ENCODE measurements at regions not wholly inside any gene's neighbourhood (a gene's known extent, or its start where the extent isn't known, plus 50 kb on each side); places are given as distances from the start of the nearest gene placed in this dataset.

DNA sequence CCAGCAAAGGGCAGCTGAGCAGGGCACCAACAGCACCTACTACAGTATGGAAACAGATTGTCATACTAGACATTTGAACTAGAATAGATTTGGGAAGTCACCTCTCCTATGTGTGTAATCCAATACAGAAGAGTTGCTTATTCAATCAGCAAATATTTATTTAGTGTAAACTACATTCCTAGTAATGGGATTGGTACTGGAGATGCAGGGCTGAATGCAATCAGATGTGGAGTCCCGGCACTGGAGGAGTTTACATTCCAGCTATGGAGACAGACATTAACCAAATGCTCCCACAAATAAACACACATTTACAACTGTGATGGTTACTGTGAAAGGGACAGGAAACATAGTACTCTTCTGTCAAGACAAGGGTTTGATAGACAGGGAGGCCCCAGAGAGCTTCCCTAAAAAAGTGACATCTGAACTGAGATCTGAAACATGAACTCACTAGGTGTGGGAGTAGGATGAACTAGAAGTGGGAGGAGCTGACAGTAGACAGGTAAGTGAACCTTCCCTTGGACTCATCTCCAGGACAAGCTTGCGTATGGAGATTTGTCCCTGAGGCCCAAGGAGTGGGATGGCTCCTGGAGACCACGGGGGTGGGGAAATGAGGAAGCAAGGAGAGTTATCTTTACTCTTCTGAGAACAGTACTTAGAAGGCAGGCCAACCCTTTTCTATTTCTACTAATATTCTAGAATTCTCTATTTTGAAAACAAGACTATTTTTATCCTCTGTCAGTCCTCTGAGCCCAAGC lies 420.5 kb downstream of the MAFB start:
- no peak for DNase-seq (ENCODE audit: low read depth)
- no peak overlapping the region for H3K4me3 ChIP-seq (ENCODE audit: low read length)
- TF ChIP-seq, protein P1, sequence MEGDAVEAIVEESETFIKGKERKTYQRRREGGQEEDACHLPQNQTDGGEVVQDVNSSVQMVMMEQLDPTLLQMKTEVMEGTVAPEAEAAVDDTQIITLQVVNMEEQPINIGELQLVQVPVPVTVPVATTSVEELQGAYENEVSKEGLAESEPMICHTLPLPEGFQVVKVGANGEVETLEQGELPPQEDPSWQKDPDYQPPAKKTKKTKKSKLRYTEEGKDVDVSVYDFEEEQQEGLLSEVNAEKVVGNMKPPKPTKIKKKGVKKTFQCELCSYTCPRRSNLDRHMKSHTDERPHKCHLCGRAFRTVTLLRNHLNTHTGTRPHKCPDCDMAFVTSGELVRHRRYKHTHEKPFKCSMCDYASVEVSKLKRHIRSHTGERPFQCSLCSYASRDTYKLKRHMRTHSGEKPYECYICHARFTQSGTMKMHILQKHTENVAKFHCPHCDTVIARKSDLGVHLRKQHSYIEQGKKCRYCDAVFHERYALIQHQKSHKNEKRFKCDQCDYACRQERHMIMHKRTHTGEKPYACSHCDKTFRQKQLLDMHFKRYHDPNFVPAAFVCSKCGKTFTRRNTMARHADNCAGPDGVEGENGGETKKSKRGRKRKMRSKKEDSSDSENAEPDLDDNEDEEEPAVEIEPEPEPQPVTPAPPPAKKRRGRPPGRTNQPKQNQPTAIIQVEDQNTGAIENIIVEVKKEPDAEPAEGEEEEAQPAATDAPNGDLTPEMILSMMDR (IDR thresholded peaks at IDR 0.05; ENCODE audit: insufficient read depth, low read depth, low read length, missing control alignments): no peak

DNA sequence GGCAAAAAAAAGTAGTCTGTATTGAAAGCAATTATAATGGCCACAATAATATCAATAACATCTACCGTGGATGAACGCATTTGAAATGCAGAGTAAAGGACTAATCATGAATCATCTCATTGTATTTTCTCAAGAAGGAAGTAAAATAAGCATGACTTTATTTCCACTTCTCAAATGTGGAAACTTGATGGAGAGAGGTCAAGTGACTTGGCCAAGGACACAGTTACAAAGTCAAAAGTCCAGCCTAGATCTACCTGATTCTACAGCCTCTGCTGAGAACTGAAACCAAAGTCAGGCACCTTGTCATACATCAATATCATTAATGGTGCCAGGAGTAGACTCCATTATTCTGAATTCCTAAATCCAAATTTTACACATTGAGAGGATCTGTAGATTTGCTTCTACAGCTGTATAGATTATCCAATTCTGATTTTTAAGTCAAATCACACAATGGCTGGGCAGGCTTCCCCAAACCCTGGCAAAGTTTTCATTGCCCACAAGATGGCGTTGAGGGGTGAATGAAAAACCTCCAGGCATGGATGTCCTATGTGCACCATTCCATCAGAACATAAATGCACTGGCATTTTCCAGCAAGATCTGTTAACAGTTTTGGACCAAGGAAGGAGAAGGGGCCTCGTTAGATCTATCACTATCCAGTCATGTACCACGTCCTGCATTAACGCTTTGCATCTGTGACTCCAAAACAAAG lies 423.1 kb downstream of the MAFB start:
- TF ChIP-seq, protein P1 (IDR thresholded peaks at IDR 0.05; ENCODE audit: insufficient read depth, low read depth, low read length, missing control alignments): peak; percentile 70
- peak; percentile 57 for DNase-seq (ENCODE audit: low read depth)
- no peak overlapping the region for H3K4me3 ChIP-seq (ENCODE audit: low read length)

DNA sequence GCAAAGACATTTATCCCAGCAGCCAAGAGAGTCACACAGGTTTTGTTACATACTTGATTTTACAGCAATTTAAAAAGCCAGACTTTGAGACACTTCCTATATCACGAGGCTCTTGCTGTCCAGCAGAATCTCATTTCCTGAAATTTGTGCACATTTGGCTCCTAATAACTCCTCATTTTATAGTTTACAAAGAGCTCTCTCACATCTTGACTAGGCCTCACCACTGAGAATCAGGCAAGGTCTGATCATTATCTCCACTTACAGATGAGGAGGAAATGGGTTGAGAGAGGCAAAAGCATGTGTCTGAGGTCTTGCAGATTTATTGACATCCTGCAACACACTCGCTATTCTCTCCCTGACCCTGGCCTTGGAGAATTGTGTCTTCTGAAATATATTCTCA lies 426.8 kb downstream of the MAFB start:
- no peak overlapping the region for H3K4me3 ChIP-seq (ENCODE audit: low read length)
- DNase-seq (ENCODE audit: low read depth): no peak
- TF ChIP-seq, protein P1 (IDR thresholded peaks at IDR 0.05; ENCODE audit: insufficient read depth, low read depth, low read length, missing control alignments): no peak

DNA sequence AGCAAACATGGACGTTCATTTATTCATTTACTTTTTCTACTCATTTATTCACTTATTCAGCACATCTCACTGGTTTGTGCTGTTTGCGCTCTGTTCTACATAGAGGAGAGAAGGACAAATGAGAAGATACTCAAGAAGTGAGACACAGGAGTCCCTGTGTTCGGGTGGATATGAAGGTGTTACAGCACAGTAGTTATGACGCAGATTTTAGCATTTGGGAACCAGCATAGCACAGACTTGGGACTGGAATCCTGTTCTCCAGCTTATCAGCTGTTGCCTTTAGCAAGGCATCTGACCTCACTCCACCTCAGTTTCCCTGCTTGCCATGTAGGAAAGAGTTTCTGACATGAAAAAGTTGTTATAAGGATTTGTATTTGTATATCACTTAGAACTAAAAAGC lies 430.1 kb downstream of the MAFB start:
- TF ChIP-seq, protein P1 (IDR thresholded peaks at IDR 0.05; ENCODE audit: insufficient read depth, low read depth, low read length, missing control alignments): no peak
- no peak for DNase-seq (ENCODE audit: low read depth)
- H3K4me3 ChIP-seq (ENCODE audit: low read length): no peak overlapping the region

DNA sequence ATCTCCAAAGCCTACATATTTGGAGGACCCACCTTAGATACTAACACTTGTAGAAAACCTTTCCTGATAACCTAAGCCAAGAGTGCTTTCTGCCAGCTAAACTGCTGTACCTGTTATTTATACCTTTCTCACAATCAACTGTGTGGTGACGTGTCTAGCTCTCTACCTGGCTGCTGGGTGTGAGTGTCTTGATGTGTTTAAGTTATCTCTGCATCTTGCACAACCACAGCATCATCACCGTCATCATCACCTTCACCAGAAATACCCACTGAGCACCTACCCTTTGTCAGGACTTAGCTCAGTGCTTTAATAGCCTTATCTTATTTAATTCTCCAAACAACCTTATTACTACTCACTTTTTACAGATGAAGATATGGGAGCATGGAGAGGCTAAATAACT lies 431.3 kb downstream of the MAFB start:
- DNase-seq (ENCODE audit: low read depth): no peak
- TF ChIP-seq, protein P1 (IDR thresholded peaks at IDR 0.05; ENCODE audit: insufficient read depth, low read depth, low read length, missing control alignments): no peak
- no peak overlapping the region for H3K4me3 ChIP-seq (ENCODE audit: low read length)

DNA sequence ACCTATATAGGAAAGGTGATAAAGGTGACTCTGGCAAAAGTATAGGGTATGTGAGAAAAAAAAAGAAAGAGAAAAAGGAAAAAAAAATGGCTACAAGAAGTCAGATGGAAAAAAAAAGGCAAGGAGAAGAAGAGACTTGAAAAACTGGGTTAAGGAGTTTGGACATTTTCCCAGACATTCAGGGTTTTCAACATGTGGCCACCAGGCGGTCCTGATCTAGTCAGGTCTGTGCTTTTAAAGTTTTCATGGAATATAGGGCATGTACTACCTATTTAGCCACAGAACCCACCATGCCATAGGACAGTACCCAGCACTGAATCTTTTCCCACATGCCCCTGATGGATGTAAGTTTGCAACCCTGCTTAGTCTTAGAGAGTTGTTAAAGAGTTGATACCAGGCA lies 433.7 kb downstream of the MAFB start:
- TF ChIP-seq, protein P1 (IDR thresholded peaks at IDR 0.05; ENCODE audit: insufficient read depth, low read depth, low read length, missing control alignments): peak; percentile 41
- DNase-seq (ENCODE audit: low read depth): peak; percentile 38

More for the DNA sequence above, 433.7 kb downstream of the MAFB start:
- H3K4me3 ChIP-seq (ENCODE audit: low read length): no peak overlapping the region

Data from epithelial cell of esophagus (primary cell).